HEK293T (cell line): ENCODE measurements at regions not wholly inside any gene's neighbourhood (a gene's known extent, or its start where the extent isn't known, plus 50 kb on each side); places are given as distances from the start of the nearest gene placed in this dataset.

Experiments used
- ELF4 ChIP-seq: fragments of 450-650 bp; IDR thresholded peaks from 2 replicates; pipeline ENCODE4 v1.6.1; 2017; ENCODE audit warnings: antibody characterized with exemption
- FOXK2 ChIP-seq: fragments of 450-650 bp; IDR thresholded peaks from 2 replicates; pipeline ENCODE4 v1.6.1; 2016; ENCODE audit warnings: mild to moderate bottlenecking
- FOXM1 ChIP-seq: fragments of 450-650 bp; IDR thresholded peaks from 2 replicates; pipeline ENCODE4 v1.6.1; 2017; ENCODE audit warnings: mild to moderate bottlenecking, borderline replicate concordance
- LEF1 ChIP-seq: fragments of 450-650 bp; IDR thresholded peaks from 2 replicates; pipeline ENCODE4 v1.6.1; 2017; ENCODE audit warnings: mild to moderate bottlenecking, borderline replicate concordance
- NFRKB ChIP-seq: fragments of 450-650 bp; IDR thresholded peaks from 2 replicates; pipeline ENCODE4 v1.6.1; 2016; ENCODE audit warnings: mild to moderate bottlenecking, moderate library complexity
- SP1 ChIP-seq: fragments of 450-650 bp; IDR thresholded peaks from 2 replicates; pipeline ENCODE4 v1.6.1; 2017
- SUZ12 ChIP-seq: fragments of 450-650 bp; IDR thresholded peaks from 2 replicates; pipeline ENCODE4 v1.6.1; 2016; ENCODE audit warnings: mild to moderate bottlenecking
- TARDBP ChIP-seq: fragments of 450-650 bp; IDR thresholded peaks from 2 replicates; pipeline ENCODE4 v1.6.1; 2016

GRCh38 chr6:114862819-114863218, 520.0 kb upstream of the HS3ST5 start:
- no peak for TF ChIP-seq FOXM1
- no peak for TF ChIP-seq FOXK2
- no peak for TF ChIP-seq SP1
- no peak for TF ChIP-seq NFRKB
- no peak for TF ChIP-seq TARDBP
- no peak for TF ChIP-seq LEF1
- TF ChIP-seq ELF4 = no peak
- TF ChIP-seq SUZ12 = no peak
